Prostate gland (tissue), 2 donors: ENCODE measurements at regions not wholly inside any gene's neighbourhood (a gene's known extent, or its start where the extent isn't known, plus 50 kb on each side); places are given as distances from the start of the nearest gene placed in this dataset.

Source experiments
- POLR2A ChIP-seq: fragments of 450-650 bp; IDR thresholded peaks from one replicate; pipeline ENCODE4 v1.6.1; 2016; ENCODE audit warnings: antibody characterized with exemption, mild to moderate bottlenecking
- TF ChIP-seq, protein P1 (sequence below), 4 experiments: fragments of 200-600 bp in 2 of 4; fragments of 450-650 bp in 2 of 4; sonication (generic) in 2 of 4; IDR thresholded peaks; 1 replicate in 3 of 4; 2 replicates in 1 of 4; pipeline ENCODE4 v1.5.1; 2016 to 2019; ENCODE audit warnings: antibody characterized with exemption in 4 of 4, mild to moderate bottlenecking in 2 of 4, moderate library complexity in 2 of 4

- TF ChIP-seq, protein P1, sequence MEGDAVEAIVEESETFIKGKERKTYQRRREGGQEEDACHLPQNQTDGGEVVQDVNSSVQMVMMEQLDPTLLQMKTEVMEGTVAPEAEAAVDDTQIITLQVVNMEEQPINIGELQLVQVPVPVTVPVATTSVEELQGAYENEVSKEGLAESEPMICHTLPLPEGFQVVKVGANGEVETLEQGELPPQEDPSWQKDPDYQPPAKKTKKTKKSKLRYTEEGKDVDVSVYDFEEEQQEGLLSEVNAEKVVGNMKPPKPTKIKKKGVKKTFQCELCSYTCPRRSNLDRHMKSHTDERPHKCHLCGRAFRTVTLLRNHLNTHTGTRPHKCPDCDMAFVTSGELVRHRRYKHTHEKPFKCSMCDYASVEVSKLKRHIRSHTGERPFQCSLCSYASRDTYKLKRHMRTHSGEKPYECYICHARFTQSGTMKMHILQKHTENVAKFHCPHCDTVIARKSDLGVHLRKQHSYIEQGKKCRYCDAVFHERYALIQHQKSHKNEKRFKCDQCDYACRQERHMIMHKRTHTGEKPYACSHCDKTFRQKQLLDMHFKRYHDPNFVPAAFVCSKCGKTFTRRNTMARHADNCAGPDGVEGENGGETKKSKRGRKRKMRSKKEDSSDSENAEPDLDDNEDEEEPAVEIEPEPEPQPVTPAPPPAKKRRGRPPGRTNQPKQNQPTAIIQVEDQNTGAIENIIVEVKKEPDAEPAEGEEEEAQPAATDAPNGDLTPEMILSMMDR (IDR thresholded peaks at IDR 0.05) = no peak
- no peak for TF ChIP-seq POLR2A
Observed at GRCh38 chr10:123942114-123942861, 50.7 kb upstream of the CPXM2 start.
